ENCODE measurements at regions not wholly inside any gene's neighbourhood (a gene's known extent, or its start where the extent isn't known, plus 50 kb on each side); places are given as distances from the start of the nearest gene placed in this dataset.
"Not testable (repeated sequence)": the region's sequence is repeated elsewhere in the genome, so short reads cannot be mapped to it uniquely, and the experiment has no call there.

- TF ChIP-seq GABPA (IDR thresholded peaks at IDR 0.05; ENCODE audit: low read depth); POLR2AphosphoS5 (IDR thresholded peaks at IDR 0.05; ENCODE audit: low read depth); CTCF (IDR thresholded peaks at IDR 0.05; ENCODE audit: insufficient read depth, low read length); REST (IDR thresholded peaks at IDR 0.05; ENCODE audit: insufficient replicate concordance, low read depth); SPI1 (IDR thresholded peaks at IDR 0.05; ENCODE audit: borderline replicate concordance, low read depth): not testable (repeated sequence)
These were observed 111.6 kb upstream of the ZNF322 start for GRCh38 chr6:26770941-26771666.

All from HL-60 (cell line).